HG03575 (cell line): ENCODE measurements at regions not wholly inside any gene's neighbourhood (a gene's known extent, or its start where the extent isn't known, plus 50 kb on each side); places are given as distances from the start of the nearest gene placed in this dataset.

ENCODE experiments used
- ATAC-seq: cut with Tn5 transposase; IDR thresholded peaks from one replicate; pipeline ENCODE4 v1.9.1; 2021; ENCODE audit not compliant: unreplicated experiment, insufficient number of reproducible peaks, low FRiP score; ENCODE audit errors: extremely low read depth

DNA sequence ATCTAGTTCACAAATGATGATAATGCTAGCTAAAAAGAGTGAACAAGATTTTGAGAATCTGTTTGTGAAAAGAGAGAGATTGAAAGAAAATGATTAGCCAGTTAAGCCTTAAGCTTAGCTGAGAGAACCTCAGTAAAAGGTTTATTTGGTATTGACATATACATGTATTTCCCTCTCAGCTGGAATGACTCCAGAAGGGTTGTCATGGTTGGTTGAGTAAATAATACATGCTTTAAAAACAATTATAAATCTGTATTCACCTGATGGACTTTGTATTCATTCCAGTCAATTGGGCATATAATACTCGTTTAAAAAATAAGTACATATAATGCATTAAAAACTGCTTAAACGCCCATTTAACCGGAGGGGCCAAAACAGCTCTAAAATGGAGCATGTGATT, 181.4 kb downstream of the GRB14 start:
- ATAC-seq = no peak

DNA sequence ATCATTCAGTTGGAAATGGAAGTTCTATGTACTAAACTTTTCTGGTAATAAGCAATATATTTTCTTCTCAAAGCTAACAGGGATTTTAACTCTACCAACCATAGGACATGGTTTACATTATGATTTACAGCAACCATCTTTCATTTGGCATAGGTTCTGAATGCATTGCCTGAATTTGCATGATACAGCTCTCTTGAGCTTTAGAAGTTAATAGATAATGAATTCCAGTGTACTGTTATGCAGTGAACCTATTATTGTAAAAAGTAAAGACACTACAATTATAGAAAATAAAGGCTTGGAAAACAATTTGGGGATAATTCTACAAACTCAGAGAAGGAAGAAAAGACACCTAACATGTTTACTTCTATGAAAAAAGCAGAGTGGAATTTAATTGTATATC, 182.0 kb downstream of the GRB14 start:
- no peak for ATAC-seq

DNA sequence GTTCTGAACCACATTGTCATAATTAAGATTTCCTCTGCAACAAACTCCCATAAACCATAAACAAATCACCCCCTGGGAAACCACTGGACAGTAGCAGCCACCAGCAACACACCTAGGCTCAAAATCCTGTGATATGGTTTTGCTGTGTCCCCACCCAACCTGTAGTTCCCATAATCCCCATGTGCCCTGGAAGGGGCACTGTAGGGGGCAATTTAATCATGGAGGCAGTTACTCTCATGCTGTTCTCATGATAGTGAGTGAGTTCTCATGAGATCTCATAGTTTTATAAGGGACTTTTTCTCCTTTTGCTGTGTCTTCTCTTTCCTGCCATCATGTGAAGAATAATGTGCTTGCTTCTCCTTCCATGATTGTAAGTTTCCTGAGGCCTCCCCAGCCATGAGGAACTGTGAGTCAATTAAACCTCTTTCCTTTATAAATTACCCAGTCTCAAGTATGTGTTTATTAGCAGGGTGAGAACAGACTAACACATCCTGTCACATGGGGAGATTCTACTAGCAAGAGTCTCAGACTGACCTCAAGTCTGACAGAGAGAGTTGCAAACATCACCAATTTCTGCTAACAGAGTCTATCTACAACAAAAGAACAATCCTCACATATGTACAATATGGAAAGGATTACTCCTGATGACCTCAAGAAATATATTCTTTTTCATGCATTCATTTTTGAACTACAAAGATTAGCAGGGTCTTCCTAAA, 182.6 kb downstream of the GRB14 start:
- no peak for ATAC-seq

DNA sequence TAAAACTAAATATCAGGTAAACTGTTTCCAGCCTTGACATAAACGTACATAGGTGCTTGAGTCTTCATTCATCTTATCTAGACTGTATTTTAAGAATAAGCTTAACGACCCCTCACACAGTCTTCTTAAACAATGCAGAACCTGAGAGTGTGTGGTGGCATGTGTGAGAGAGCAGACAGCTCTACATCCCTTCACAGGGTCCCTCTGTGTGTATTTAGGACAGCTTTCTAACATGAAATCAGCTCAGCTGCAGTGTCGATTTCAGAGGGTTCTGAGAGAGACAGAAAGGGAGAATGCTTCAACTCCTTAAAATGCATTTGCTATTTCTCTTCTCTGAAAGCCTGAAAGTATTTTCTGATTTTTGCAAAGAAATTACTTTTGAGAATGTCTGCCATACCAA, 185.2 kb downstream of the GRB14 start:
- ATAC-seq = no peak

DNA sequence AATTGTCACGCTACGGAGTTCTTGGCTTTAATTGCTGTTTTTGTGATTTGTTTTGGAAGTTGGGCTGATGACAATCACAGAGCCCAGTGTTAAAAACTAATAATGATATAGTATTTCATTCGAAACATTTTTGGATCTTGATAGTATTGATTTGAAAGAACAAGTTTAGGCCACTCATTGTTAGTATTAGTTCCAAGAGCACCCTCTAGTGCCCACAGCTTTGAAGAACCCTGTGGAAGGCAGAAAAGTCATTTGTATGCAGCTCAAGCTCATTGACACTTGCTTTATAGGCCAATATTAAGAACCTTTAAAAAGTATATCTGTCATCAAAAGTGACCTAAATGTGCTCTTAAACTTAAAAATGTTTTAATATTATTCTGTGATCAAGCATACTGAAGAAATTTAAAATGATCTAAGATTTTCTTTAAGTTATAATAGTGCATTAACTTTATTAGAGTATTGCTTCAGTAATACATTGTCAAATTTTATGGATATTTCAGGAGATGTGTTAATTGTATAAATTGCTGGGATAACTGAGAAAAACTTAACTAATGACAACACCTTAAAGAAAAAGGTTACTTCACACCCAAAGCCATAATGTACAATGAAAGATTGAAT, 191.0 kb downstream of the GRB14 start:
- no peak for ATAC-seq

DNA sequence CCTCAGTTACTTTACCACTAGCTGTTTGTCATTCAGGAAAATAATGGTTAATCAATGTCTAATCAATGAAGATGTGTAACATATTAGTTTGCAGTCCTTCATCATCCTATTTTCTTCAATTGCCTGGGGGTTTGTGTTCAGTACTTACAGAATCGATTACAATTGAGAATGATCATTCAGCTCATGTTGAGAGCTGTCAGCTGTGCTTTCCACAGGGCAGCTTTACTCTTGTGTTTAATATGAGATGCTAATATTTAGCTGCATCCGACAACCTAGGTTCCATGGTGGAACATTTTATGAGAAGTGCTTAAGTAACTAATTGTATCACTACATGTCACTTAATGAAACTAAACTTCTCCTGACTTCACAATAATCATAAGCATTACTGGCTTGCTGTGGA, 191.9 kb downstream of the GRB14 start:
- no peak for ATAC-seq

DNA sequence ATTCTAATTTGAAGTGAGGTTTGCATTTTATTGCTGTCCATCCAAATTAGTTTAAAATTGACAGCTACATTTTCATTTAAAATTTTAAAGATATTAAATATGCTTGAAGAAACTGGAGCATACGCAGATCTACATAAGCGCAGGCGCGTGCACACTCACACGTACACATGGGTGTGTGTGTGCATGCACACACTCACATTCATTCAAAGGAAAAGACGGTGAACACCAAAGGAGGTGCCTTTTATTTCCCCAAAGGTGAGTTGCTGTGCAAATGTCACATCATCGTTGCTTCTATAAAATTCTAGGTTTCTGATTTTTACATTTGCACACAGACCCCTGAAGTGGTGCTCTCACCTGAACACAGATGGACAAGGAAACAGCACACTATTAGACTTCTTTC, 194.2 kb downstream of the GRB14 start:
- no peak for ATAC-seq

DNA sequence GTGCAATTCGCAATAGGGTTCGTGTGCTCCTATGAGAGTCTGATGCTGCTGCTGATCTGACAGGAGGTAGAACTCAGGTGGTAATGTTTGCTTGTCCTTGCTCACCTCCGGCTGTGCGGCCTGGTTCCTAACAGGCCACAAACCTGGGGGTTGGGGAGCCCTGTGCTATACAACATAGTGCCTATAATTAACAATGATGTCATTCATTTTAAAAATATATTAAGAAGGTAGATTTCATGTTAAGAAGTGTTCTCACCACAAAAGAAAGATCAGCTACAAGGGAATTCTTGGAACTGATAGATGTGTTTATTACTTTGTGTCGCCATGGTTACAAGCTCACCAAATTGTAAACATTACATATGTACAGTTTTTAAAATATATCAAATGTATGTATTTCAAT, 200.5 kb downstream of the GRB14 start:
- ATAC-seq = no peak

DNA sequence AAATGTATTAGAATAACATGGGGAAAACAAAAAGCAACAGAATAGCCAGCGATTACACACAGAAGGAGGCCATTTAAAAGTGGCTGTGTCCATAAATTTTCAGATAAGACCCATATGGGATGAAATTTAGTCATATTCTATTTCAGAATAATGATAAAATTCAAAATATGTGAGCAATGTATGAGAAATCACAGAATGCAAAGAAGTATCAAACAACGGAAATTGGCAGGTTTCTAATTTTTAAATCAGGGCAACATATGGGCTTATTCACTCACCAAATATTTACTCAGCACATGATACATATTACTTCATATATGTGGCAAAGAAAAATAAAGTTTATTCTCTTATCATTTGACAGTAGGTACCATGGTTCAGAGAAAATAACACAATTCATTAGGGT, 208.5 kb downstream of the GRB14 start:
- ATAC-seq = no peak

DNA sequence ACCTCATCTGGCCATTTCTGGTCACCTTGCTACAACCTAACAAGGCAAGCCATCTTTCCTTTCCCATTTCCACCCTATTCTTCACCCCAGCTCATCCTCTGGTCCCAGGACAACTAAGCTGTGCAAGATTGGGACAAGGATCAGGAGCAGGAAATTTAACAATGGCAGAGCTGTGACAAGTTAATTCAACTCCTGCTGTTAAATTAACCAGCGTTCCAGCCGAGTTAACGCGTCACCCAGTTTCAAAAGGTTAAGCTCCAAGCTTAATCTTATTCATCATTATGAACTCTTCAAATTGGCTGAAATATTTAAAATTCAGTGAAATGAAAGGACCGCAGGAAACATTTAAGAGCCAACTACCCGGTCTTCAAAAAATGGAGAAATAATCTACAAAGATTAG, 231.9 kb downstream of the GRB14 start:
- ATAC-seq = no peak

DNA sequence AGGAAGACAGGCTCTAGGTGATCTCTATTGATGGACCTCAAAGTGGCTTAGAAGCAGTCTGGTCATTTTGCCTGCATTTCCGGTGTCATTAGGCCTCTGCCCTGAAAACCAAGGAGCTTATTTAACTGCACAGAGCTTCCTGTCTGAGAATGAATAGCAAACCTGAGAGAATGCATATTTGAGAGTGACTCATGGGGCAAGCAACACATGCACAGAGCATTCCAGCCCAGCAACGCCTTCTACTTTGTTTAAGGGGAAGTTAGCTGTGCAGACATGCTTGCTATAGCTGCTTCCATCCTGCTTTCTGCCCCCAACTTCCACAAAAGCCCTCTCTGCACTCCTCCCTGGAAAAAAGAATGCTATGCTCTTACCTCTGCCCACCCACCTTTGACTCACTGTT, 232.8 kb downstream of the GRB14 start:
- peak; percentile 63 for ATAC-seq

DNA sequence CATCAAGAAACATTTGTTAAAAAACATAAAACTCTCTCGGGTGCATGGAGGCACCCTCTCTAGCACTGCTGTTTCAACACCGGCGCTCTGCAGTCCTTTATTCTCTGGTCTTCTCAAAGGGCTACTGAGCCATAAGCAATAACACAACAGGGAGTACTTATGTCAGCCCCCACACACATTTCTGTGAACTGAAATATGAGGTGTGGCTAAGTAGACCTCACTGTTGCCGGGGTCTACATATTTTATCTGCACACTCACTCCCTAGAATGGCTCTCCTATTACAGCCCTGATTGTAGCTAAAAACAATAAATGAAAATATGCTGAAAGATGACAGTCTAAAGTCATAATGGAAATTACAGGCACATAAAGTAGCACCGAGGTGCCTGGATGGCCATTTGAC, 235.1 kb downstream of the GRB14 start:
- ATAC-seq = no peak

DNA sequence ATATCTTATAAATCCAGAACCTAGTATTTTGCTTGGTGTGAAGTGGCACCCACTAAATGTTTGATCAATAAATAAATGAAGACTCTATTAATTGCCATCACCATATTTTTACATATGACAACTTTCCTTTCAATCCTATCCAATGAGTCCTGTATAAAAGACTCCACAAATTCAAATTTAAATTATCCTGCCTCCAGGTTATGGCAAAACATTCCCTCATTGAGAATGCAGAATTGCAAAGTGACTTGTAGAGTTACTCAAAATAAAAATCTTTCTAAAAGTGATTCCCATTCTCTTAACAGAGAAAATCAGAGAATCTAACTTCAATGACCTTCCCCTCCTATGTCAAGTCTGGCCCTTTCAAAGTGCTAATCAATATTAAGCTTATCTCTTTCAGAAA, 236.8 kb downstream of the GRB14 start:
- ATAC-seq = no peak

DNA sequence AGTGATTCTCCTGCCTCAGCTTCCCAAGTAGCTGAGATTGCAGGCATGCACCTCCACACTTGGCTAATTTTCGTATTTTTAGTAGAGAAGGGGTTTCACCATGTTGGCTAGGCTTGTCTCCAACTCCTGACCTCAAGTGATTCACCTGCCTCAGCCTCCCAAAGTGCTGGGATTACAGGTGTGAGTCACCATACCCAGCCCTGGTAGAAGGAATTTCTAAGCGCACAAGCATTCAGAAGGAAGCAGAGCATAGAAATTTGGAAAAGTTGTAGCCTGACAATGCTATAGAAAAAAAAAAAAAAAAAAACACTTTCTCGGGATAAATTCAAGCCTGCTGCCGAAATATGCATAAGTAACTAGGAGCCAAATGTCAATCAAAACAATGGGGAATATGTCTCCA, 249.4 kb downstream of the GRB14 start:
- no peak for ATAC-seq

DNA sequence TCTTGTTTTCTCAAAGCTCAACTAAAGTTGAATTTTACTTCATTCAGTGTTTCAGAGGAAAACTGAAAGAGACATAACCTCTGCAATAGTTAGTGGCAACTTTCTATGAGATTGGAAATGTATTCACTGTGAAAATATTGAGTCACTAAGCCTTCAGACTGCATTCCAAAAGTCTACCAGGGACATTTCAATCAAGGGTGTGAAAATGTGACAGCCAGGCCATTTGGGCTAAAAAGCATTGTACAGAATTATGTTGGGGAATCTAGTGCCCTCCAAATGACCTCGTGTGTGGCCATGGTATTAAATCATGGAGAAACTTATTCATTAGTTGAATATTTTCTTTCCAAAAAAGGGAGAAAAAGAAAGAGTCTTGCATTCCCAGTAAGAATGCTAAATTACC, 251.9 kb downstream of the GRB14 start:
- ATAC-seq = no peak

DNA sequence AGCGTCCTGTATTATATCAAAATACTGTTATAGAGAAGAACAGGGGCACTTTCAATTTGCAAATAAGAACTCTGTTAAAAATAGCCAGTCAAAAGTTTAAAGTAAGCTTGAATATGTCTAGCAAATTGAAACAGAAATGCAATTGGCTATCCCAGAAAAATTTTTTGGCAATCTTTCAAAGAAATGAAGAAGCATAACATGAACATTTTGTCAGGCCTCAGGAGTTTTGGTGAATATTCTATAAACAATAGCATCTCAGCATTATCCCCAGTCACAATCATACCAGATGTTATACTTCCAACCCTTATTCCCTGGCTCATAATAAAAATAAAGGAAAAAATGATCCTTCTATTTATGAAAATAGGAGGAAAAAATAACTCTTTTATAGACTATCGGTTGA, 252.4 kb downstream of the GRB14 start:
- ATAC-seq = no peak

DNA sequence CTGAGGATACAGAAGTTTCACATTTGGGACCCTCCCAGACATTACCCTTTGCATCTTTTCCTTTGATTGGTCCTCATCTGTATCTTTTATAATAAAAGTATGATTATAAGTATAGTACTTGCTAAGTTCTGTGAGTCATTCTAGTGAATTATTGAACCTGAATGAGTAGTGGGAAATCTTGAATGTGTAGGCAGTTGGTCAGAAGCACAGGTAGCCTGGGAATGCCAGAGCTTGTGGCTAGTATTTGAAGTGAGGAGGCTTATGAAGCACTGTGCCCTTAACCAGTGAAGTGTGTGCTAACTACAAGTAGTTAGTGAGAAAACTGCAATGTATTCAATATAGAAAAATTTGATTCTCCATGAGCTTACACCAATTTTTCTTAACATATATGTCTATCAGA, 257.6 kb downstream of the GRB14 start:
- ATAC-seq = no peak

DNA sequence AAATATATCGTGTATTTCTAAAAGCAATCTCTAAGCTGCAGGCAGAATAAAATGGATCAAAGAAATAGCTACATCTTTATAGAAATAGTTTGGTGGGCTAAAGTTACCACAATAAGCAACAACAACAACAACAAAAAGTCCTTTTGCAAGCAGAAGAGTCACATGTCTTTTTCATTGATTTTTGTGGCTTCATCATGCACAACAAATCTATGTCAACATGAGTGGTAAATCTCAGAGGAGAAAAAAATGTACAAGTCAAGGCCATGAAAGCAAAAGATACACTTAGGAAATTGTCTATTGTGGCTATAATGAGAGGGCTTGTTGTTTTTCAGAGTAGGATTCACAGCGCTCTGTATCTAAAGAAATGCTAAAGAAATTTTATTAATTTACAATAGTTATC, 269.7 kb downstream of the GRB14 start:
- ATAC-seq = no peak

DNA sequence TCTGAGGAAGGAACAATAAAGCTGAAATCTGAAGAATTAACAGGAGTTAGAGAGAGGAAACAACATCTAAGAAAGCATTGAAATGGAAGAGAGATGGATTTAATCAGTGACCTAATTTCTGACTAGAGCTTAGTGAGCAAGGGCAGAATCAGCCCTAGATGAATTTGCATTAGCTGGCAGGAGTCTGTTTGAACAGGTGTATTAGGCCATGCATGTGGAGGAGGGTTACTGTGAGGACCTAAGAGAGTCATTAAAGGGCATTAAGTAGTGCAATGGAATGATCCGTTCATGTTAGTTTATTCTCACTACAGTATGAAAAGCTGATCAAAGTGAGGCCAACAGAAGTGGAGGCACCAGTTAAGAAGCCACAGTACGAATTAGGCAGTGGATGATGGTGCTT, 285.3 kb downstream of the GRB14 start:
- no peak for ATAC-seq

DNA sequence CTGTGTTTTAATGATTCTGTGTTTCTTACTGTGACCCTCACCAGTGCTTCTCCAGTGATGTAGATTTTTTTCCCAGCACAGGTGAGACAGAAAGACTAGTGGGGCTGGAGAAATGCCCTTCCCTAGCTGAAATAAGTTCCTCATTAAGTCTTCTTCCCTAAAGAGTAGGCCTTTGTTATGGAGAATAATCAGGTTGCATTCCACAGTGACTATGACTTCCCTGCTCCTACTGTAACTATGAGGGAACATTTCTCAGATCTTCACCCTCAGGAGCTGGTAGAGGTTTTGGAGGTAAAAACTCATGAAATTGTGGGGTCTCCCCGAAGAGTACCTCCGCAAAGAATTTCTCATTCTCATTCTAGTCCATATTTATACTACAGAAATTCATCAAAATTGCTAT, 286.2 kb downstream of the GRB14 start:
- no peak for ATAC-seq

DNA sequence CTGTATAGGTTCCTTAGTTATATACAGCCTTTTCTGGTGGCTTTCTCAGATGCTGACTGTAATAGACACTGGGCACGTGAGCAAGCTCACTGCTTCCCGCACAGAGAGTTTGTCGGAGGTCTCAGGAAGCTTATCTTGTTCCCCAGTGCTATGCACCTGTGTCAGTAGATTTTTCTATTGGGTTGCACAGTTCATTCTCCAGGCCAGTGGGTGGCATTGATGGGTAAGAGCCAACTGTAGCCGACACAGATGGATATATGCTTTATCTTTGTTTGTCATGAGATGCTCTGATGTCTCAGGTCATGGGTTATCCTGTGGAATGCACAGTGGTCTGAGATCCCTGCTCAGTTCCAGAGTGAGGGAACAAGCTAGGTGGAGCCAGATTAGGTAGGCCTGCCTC, 293.0 kb downstream of the GRB14 start:
- no peak for ATAC-seq
